Fibroblast of the conjunctiva (primary cell): ENCODE measurements at regions not wholly inside any gene's neighbourhood (a gene's known extent, or its start where the extent isn't known, plus 50 kb on each side); places are given as distances from the start of the nearest gene placed in this dataset.
"Not testable (repeated sequence)": the region's sequence is repeated elsewhere in the genome, so short reads cannot be mapped to it uniquely, and the experiment has no call there.

Experiments
- DNase-seq: peaks from one replicate; pipeline ENCODE4 v3.0.0-alpha.2; 2010; ENCODE audit warnings: low read depth

DNA sequence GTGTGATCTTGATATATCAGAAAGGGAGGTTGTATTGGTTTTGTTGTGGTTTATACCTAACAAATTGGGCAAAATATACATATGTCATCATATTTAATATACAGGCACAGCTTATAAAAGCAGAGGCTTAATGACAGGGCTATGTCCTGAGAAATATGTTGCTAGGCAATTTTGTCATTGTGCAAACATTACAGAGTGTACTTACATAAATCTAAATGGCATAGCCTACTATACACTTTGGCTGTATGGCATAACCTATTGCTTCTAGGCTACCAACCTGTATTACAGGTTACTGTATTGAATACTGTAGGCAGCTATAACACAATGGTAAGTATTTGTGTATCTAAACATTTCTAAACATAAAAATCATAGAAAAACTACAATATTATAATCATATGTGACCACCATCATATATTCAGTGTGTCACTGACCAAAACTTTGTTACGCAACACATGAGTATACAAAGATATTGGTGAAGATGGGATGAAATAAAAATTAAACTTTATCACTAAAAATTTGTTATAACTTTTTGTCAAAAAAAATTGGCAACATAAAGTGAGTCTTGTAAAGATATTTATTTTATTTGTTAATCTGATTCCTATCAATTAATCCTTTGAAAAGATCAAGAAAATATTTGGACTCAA, 414.0 kb upstream of the HS3ST1 start:
- no peak for DNase-seq

DNA sequence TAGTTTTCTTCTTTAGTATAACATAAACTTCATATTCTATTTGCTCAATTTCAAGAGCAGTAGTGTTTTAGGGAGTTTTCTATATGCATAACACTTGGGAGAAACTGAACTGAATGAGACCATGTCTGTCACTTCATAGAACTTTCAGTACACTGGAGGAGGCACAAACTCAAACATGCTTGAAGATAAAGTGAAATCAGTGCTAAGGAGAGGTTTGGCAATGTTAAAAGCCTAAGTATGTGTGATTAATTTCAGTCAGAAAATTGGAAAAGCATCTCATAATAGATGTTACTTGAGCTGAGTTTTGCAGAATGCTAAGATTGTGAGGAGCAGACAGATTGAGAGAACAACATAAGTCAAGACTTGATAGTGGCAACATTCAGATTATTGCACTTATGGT, 411.2 kb upstream of the HS3ST1 start:
- DNase-seq: no peak

DNA sequence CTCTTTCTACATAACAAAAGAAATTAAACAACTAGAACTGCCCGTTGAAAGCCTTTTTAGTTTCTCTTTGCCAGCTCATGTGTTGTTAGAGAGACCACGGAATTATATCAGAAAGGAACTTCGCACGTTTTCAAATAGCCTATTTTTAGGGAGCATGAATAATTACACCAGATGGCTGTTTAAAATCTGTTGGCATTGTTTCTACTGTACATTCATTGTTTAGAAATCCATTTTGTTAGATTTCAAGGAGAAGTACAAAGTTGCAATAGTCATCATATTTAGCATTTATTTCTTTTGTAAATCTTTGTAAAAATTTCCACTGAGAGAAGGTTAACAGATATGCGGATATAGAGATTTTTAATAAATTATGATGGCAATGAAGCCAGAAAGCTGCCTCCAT, 403.0 kb upstream of the HS3ST1 start:
- DNase-seq: no peak

DNA sequence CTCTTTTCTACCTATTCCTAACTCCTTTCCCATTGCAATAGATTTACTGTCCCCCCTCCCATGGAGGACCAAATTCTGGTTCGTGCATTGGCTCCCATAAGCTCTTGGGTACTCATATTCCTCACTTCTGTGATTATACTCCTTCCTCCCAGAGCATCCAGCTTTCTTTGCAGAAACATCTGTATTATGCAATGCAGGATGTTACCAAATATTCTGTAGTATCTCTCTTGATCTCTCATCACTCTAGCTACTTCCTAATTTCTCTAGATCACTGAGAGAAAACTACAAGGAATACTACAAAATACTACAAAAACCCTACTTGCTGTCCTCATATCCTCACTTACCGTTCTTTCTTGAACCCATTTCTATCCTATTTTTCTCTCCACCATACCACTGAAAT, 395.9 kb upstream of the HS3ST1 start:
- DNase-seq: no peak

DNA sequence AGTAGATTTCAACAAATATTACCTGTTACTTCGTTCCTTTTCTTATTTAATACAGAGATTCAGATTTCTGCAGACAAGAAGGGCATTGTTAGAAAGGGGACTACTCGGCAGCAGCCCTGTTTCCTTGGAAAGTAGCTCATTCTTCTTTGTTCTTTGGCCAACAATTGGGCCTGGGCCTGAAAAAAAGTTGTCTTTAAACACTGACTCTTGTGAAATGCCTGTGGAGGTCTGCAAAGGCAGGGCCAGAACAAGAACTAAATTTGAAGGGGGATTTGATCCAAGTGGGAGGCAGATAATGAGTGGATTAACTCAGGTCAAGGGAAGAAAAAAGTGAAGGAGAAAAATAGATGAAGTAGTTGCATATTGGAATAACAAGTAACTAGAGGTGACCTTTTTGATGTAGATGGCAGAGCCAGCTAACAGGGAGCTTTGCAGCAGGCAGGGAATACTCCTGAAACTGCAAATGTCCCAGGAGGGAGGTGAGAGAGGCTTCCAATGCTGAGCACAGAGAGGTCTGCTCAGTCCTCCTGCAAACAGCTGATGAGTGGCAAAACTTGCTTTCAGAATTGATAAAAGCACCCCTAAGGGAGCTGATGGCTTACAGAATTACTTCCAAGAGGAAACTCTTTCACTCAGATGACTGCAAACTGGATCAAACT, 393.2 kb upstream of the HS3ST1 start:
- no peak for DNase-seq

DNA sequence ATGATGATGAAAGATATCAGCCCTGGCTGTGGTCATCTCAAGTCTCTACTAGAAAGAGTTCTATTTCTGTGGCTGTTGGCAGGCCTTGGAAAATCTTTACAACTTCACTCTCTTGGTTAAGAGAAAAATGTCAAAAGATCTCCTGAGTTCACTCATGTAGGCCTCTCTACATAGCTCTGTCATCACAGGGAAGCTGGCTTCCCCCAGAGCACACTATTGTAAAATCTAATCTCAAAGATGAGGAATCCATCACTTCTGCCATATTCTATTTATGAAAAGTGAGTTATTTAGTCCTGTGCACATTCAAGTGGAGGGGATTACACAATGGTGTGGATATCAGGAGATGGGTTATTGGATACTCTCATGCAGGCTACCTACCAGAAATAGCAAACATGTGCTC, 388.4 kb upstream of the HS3ST1 start:
- no peak for DNase-seq

DNA sequence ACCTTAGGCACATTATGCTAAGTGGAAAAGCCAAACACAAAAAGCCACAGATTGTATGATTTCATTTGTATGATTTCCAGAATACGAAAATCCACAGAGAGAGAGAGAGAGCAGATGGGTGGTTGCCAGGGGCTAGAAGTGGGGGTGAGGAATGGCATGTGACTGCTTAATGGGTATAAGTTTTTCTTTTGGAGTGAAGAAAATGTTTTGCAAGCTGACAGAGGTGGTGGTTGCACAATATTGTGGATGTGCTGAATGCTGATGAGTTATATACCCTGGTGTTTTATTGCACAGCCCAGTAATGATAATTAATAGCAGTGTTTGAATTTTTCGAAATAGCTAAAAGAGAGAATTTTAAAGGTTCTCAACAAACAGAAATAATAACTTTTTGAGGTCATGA, 386.1 kb upstream of the HS3ST1 start:
- DNase-seq: no peak

DNA sequence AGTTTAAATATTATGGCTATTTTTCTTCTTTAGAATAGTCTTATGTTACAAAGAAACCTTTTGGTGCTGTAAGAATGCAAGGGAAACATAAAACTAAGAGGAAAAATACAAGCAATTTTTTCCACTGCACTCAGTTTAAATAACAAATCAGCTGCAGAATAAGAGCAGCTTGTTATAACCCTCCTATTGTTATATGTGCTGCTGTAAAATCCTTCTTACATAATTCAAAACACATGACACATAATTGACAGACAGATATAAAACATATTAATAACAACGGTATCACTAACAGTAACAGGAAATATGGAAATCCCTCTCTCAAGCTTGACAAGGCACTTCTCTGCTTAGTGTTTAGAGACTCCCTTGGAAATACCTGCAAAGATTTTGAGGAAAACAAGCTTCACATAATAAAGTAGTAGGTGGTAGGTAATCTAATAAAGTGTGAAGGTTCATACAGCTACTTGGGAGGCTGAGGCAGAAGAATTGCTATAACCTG, 385.3 kb upstream of the HS3ST1 start:
- no peak for DNase-seq

DNA sequence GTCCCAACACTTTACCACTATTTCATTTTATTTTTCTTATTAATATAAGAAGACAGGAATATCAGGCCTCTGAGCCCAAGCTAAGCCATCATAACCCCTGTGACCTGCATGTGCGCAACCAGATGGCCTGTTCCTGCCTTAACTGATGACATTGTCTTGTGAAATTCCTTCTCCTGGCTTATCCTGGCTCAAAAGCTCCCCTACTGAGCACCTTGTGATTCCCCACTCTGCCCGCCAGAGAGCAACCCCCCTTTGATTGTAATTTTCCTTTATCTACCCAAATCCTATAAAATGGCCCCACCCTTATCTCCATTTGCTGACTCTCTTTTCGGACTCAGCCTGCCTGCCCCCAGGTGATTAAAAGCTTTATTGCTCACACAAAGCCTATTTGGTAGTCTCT, 382.8 kb upstream of the HS3ST1 start:
- not testable (repeated sequence) for DNase-seq

DNA sequence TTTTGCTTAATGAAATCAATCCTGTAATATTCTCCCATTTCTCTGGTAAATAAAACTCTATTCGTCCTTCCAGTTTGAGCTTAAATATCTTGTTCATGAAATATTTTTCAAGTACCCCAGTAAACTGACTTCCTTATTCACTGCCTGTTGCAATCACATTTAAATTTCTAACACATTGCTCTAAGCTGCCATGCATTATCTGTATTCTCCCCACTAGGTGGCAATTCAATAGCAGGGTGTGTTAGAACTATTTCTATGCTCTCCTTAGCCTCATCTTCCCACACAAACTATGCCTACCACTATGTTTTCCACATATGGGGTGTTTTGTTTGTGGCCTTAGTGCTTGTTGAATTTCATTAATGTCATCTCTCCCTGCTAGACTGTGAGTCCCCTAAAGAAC, 377.1 kb upstream of the HS3ST1 start:
- peak; percentile 3 for DNase-seq

DNA sequence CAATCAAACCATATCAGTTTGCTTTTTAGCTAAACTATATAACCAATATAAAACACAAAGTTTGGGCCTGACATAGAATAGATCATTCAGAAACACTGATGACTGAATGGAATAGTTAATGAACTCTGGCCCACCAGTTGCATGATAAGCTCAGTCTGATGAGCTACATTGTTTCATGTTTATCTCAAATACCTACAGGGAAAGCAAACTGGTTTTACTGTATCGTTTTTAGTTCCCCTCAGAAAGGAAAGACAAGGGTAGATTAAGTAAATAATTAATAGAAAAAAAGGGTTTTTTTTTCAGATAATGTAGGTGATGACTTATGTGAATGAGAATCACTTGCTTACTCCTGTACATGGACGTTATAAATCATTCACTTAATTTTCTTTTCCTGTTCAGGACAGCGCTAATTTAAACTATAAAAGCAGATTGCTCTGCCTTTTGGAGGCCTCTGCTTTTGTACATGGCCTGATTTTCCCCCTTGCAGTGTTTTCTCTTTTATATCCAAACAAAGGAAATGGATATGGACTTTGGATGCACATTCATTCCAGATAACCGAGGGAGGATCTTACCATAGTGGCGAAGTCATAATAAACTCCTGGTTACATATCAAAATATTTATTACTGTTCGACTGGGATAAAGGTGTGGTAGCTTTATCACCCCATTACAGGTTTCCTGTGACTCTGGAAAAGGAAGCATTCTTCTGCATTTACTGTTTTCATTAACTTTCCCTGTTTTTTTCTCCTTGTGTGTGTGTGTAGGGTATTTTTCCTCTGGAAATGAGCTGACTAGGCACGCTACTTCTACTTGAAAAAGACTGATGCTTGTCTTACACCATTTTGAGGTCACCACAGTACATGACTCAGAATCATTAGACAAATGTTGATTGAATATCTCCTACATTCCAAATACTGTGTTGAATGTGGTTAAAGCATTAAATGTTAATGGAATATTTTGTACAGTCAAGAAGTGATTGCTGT, 373.1 kb upstream of the HS3ST1 start:
- DNase-seq: no peak

DNA sequence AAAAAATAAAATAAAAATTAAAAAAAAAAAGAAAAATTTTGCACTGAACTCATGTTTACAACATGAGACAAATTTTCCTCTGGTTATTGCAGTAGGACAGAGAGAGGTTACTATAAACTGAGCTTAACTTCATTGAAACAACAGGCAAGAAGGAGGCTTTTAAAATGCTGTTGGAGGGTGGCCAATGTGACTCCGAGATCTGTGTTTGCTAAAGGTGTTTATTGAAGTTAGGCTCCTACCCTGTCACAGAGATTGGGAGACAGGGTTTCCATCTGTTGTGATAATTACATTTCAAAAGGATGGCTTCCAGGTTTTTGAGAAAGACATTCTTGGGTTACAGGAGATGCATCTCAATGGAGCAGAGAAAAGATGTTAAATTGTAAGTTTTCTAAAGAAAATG, 370.5 kb upstream of the HS3ST1 start:
- DNase-seq: no peak

DNA sequence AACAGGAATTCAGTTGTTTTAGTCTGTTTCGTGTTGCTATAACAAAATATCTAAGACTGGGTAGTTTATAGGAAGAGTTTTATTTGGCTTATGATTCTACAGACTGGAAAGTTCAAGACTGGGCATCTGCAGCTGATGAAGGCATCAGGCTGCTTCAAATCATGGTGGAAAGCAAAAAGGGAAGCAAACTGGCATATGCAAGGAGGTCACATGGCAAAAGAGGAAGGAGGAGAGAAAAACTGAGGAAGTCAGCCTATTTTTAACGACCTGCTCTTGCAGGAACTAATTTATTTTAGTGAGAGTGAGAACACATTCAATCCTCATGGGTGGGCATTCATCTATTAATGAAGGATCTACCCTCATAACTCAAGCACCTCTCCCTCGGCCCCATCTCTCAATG, 363.1 kb upstream of the HS3ST1 start:
- DNase-seq: no peak

DNA sequence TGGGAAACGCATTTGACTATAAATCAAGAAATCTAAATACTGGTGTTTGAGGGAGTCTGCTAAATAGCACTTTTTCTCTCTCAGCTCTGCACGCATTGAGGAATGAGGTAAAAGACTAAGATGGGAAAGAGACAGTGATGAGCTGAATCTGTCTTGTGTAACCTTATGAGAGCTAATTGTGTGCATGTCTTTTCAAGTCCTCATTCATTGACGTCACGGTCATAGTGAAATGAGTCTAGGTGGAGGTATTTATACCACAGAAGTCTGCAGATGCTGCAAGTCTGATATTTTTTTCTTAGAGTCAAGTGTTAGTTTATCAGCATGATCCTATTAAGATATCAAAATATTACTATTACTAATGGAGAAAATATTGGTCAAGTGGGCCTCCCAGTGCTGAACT, 361.5 kb upstream of the HS3ST1 start:
- DNase-seq: no peak

DNA sequence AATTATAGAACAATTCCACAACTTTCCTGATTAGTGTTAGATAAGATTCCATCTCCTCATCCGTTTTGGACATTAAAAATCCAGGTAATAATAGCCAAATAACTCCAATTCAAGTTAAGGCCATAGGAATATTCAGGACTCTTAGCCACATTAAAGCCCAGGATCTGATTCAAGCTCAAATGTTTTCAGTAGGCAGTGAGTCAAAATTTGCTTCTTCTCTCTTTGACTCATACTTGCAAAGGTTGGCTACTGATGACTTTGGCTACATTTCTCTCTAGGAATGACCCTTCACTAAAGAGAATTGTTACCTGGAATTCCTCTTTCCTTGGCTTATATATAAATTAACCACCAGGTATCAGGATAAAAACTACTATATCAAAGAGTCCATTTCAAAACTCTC, 354.9 kb upstream of the HS3ST1 start:
- DNase-seq: no peak

DNA sequence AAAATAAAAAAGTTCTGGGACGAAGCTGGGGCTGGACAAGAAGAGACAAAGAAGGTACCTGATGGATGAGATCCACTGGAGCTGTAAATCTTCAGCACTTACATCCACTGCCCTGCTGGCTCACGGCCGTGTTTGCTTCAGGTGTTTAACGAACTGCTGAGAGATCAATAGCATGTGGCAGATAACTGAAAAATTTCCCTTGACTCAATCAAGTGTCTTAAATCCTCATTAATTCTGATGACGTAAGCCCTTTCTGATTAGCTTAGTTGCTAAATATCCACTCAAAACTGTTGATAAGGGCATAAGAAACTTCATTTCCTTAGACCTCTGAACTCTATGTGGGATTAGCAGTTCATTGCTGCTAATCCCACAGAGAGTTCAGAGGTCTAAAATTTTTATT, 354.2 kb upstream of the HS3ST1 start:
- DNase-seq: no peak

DNA sequence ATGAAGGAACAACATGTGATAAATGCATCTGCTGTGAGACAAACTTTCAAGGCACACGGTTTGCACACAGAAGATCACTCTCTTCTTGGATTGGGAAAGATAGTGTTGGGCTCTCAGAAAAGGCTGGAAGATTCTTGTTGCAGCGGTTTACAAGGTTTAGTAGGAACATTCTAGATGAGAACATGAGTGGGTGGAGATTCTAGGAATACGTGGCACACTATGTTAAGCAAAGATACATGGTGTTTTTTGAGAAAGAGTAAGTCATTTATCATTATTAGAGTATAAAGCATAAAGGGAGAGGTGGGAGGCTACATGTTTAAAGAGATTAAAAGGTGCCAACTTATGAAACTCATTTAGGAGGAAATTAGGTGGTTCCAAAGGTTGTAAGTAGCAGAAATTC, 348.8 kb upstream of the HS3ST1 start:
- DNase-seq: no peak

DNA sequence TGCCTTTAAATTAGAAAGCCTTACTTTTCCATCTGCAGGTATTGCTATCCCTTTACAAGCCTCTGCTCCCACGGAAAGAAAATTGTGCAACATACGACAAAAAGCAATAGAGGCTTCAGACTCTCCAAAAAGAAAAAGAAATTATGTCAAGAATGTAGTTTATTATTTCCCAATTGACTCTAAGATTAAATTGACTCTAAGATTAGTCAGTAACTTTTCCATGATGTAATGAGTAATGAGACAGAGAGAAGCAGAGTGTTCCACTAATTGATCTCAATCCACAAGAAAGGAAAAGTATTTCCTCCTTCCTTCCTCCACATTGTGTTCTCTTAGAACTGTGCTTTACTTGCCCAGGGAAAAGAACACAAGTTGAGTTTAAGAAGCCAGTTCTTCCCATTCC, 345.7 kb upstream of the HS3ST1 start:
- DNase-seq: no peak

DNA sequence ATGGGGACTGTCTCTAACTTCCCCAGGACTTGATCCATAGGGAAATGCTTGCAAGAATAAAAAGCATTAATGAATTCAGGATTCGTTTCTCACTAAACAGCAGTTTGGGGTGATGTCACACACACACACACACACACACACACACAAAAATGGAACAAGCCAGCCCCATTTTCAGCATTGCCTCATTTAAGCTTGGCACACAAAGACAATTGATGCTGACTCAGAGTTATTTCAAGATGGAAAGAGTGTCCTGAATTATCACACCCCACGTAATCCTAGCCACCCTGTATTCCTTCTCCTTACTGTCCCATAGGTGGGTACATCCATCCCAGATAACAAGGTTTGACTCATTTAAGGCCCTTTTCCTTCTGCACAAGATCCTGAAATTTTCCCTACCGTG, 345.1 kb upstream of the HS3ST1 start:
- no peak for DNase-seq

DNA sequence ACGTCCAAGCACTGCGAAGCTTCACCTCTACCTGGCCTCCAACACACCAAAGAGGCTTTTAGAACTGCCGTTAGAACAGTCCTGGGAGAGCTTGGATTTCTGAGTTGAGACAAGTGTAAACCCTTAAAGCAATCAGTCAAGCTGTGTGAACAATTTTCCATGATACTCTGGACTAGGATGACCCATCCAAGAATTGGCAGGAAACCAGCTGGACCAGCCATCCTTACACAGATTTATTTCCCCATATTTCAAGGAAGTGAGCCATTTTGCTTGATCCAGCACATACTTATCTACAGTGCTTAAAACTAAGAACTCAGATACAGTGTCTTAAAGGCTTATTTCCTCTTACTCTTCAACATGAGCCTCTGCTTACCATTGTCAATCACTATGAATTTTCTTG, 340.7 kb upstream of the HS3ST1 start:
- DNase-seq: no peak

DNA sequence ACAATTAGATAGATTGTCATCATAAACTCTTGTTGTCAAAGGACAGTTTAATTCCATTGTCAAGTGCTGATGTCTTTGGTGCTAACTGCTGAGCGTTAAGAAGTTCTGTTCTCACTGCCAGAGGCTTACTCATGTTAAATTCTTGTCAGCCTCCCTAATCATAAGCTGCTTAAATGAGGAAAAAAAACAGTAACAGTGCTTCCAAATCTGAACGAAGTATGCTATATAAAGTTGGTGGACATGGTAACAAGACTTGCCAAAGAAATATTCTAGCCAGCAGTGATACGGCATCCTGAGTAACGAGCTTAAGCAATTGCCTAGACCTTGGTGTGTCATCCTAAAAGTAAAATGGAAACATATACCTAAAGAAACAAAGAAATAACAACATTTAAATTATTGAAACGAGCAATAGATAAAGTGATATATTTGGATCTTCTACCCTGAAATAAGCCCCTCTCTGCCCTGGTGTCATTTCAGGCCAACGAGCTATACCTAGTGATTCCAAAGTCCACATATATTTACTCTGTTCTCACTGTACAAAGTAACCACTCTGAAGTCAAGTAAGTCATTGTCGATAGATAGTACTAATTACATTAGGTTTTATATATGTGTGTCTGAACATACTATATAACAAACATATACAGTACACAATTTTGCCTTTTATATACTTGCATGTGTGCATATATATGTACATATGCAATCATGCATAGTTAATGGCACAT, 339.7 kb upstream of the HS3ST1 start:
- DNase-seq: no peak

DNA sequence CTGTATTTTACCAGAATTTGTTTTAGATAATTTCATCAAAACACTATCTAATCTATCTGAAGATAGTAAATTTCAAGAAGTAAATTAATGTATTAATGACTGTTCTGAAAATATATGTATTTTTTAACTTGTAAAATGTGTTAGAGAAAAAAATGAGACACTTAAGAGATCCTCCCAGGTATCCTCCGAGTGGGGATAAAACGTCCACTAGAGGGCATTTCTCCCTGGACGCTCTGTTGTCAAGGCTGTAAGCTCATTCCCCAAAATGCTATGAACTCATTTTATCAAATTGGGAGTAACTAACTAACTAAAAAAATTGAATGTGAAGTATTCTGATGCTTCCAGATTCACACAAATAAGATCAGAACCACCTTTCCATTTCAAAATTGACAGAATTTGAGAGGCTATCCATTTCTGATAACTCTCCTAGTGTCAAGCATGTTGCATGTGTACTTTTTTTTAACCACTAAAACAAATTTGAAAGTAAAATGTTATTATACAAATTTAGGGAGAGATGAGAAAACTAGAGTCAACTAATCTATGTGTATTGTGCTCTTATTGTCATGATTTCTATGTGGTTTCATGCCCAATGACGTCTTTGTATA, 337.3 kb upstream of the HS3ST1 start:
- DNase-seq: no peak
